ENCODE measurements at regions not wholly inside any gene's neighbourhood (a gene's known extent, or its start where the extent isn't known, plus 50 kb on each side); places are given as distances from the start of the nearest gene placed in this dataset.

GRCh38 chr5:105730982-105731381 is 1939.8 kb downstream of the EFNA5 start:
- H2BK15ac ChIP-seq (ENCODE audit: low read depth, low read length) = no peak overlapping the region
- no peak overlapping the region for H3K18ac ChIP-seq (ENCODE audit: low read depth, low read length)
- no peak overlapping the region for H3K4me3 ChIP-seq (ENCODE audit: insufficient read depth, low read depth, low read length)
- no peak overlapping the region for H2AK9ac ChIP-seq (replicated peaks; ENCODE audit: low read depth, low read length, poor library complexity)
- no CpG with 5 or more reads among the region's 1 CpG for WGBS, 2 experiments (ENCODE audit: extremely low coverage in 2 of 2, insufficient read length in 1 of 2)
- CTCF ChIA-PET = no interaction called here
- no peak overlapping the region for H3K4ac ChIP-seq (ENCODE audit: low read depth, low read length)
- H4K91ac ChIP-seq (ENCODE audit: insufficient read depth, low read depth, low read length) = no peak overlapping the region
- H4K5ac ChIP-seq (ENCODE audit: low read depth, low read length) = no peak overlapping the region
- no peak overlapping the region for H2AFZ ChIP-seq (replicated peaks; ENCODE audit: low read length, poor library complexity)
- H2AK5ac ChIP-seq (ENCODE audit: low read depth, low read length) = no peak overlapping the region
- no peaks in the 10 kb centered on the region for H3K4me1 ChIP-seq (ENCODE audit: control insufficient read depth, insufficient read depth, low read length)
- DNase-seq = no peak
- POLR2A ChIA-PET (ENCODE audit: unreplicated experiment) = no interaction called here
- intact Hi-C loops (cut with micrococcal nuclease) (no loop called here), in situ Hi-C loops (cut with MboI; ENCODE audit: low sequenced_read_pairs) (no loop called here), dilution Hi-C loops (cut with HindIII; ENCODE audit: low sequenced_read_pairs, unreplicated experiment) (no loop called here)
- H2BK20ac ChIP-seq (ENCODE audit: low read depth, low read length) = no peak overlapping the region
- H4K8ac ChIP-seq (ENCODE audit: low read depth in 2 of 2, low read length in 2 of 2) = no peak overlapping the region
- no TSS peak for BruUV-seq (replicated peaks)
- no peak overlapping the region for H3K14ac ChIP-seq (replicated peaks; ENCODE audit: low read depth, low read length)
- TF ChIP-seq USF2 (IDR thresholded peaks at IDR 0.05; ENCODE audit: low read depth, low read length) = no peak
- TF ChIP-seq BHLHE40 (IDR thresholded peaks at IDR 0.05; ENCODE audit: low read depth, low read length) = no peak
- no peak for TF ChIP-seq FOS (IDR thresholded peaks at IDR 0.05; ENCODE audit: low read depth, low read length)
- no peak for TF ChIP-seq MXI1 (IDR thresholded peaks at IDR 0.05; ENCODE audit: borderline replicate concordance, low read depth, low read length)
- TF ChIP-seq NFE2L2 (IDR thresholded peaks at IDR 0.05; ENCODE audit: low read depth, low read length) = no peak
- no peak for TF ChIP-seq RAD21 (IDR thresholded peaks at IDR 0.05; ENCODE audit: low read length)
- no peak for TF ChIP-seq CTCF (conservative IDR thresholded peaks at IDR 0.05; ENCODE audit: low read depth, low read length)
- no peak for TF ChIP-seq CEBPB (IDR thresholded peaks at IDR 0.05; ENCODE audit: low read depth, low read length)
- TF ChIP-seq MAZ (IDR thresholded peaks at IDR 0.05; ENCODE audit: borderline replicate concordance, low read depth, low read length) = no peak
- TF ChIP-seq SMC3 (IDR thresholded peaks at IDR 0.05; ENCODE audit: low read depth, low read length) = no peak
- TF ChIP-seq RCOR1 (IDR thresholded peaks at IDR 0.05; ENCODE audit: insufficient replicate concordance, low read length) = no peak
- H2BK5ac ChIP-seq (ENCODE audit: low read depth, low read length, poor library complexity, severe bottlenecking) = no peak overlapping the region
- no peaks in the 10 kb centered on the region for H3K27me3 ChIP-seq (ENCODE audit: control insufficient read depth, insufficient read depth, low read length)
- H3K9me1 ChIP-seq (ENCODE audit: insufficient read depth, low read length) = no peaks in the 10 kb centered on the region
- H3K9ac ChIP-seq (ENCODE audit: low read depth, low read length) = no peak overlapping the region
- ATAC-seq (ENCODE audit: low read depth) = no peak
- H3K23ac ChIP-seq (ENCODE audit: low read depth, low read length) = no peak overlapping the region
- no peak overlapping the region for H2BK120ac ChIP-seq (ENCODE audit: low read depth, low read length)
- H3K9me3 ChIP-seq (ENCODE audit: control insufficient read depth, insufficient read depth, low read length) = no peaks in the 10 kb centered on the region; the same call in 1 of the 2 replicates
- no peaks in the 10 kb centered on the region for H3K36me3 ChIP-seq (ENCODE audit: control insufficient read depth, insufficient read depth, low read length)
- H3K79me1 ChIP-seq (ENCODE audit: low read depth in 1 of 2, low read length in 2 of 2) = no peaks in the 10 kb centered on the region
- H4K20me1 ChIP-seq (ENCODE audit: insufficient read depth, low read length) = no peaks in the 10 kb centered on the region
- no peak overlapping the region for H3K4me2 ChIP-seq (ENCODE audit: low read depth, low read length)
- no peak overlapping the region for H3K27ac ChIP-seq (ENCODE audit: insufficient read depth, low read length)
- H3K56ac ChIP-seq (ENCODE audit: extremely low read depth, insufficient read depth, low read length) = no peak overlapping the region

All from IMR-90 (cell line).